ENCODE measurements at regions not wholly inside any gene's neighbourhood (a gene's known extent, or its start where the extent isn't known, plus 50 kb on each side); places are given as distances from the start of the nearest gene placed in this dataset.

DNA sequence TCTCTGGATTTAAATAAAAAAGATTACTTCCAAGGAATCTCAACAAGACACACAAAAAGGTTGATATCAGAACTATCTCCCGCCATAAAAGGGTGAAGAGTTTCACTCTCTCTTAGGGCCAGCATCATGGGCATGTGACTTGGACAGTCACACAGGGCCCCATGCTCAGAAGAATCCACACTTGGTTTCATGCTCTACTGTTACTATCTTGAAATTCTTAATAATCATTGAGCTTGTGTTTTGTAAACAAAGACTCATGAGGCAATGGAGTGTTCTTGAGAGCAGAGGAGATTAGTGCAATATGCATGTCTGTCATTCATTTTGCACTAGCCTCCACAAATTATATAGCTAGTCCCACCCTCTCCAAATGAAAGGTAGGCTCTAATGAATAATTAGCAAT lies 58.4 kb downstream of the HMHB1 start:
- Histone ChIP-seq H3K36me3 (ENCODE audit: insufficient read depth, low read length) (no peaks in the 10 kb centered on the region), H3K27me3 (ENCODE audit: insufficient read depth, low read length) (no peaks in the 10 kb centered on the region), H3K9ac (ENCODE audit: low read depth, low read length) (no peak overlapping the region), H3K4me1 (ENCODE audit: insufficient read depth, low read length) (peaks cover 39% of the 10 kb centered on the region), H3K4me3 (ENCODE audit: low read length) (no peak overlapping the region), H3K27ac (ENCODE audit: low read depth, low read length) (no peak overlapping the region), H3K9me3 (ENCODE audit: insufficient read depth, low read depth, low read length) (no peaks in the 10 kb centered on the region)
- WGBS, result 100% methylated on average over 1 of the region's 1 CpG

DNA sequence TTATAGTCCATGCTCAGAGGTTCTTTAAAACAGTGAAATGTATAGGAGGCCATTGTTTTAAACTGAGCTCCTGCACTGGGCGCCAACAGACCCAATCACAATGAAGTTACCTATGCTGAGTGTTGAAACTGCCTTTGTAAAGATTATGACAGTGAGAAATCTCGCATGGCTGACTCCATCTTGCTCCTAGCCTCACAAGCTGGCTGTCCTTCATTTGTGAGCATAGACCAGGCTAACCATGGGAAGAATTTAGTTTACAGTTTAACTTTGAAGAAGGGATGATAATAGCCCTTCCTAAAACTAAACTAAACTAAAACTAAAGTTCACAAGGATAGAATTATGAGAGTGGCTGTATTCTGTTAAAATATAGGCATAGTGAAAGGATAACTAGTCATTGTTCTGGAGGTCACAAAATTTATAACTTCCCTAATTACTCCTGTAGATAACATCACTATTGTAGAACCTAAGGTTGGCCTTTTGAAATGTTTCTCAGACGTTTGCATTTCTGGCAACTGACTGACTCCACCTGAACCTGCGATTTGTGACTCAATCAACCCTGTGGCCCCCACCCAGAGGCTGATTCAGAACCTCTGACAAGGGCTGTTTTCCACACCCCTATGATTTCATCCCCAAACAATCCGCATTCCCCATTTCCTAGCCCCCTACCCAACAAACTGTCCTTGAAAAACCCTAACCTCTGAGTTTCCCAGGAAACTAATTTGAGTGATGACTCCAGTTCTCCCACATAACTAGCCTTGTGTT lies 59.1 kb downstream of the HMHB1 start:
- no peaks in the 10 kb centered on the region for H3K27me3 ChIP-seq (ENCODE audit: insufficient read depth, low read length)
- H3K4me1 ChIP-seq (ENCODE audit: insufficient read depth, low read length), result peaks cover 34% of the 10 kb centered on the region
- peak overlapping the region; percentile 40 for H3K9ac ChIP-seq (ENCODE audit: low read depth, low read length)
- H3K27ac ChIP-seq (ENCODE audit: low read depth, low read length), result peak overlapping the region; percentile 87
- 66% methylated on average over 5 of the region's 5 CpGs for WGBS
- no peaks in the 10 kb centered on the region for H3K9me3 ChIP-seq (ENCODE audit: insufficient read depth, low read depth, low read length)
- H3K36me3 ChIP-seq (ENCODE audit: insufficient read depth, low read length), result no peaks in the 10 kb centered on the region
- peak overlapping the region; percentile 13; the same call in 1 of the 2 replicates for H3K4me3 ChIP-seq (ENCODE audit: low read length)

DNA sequence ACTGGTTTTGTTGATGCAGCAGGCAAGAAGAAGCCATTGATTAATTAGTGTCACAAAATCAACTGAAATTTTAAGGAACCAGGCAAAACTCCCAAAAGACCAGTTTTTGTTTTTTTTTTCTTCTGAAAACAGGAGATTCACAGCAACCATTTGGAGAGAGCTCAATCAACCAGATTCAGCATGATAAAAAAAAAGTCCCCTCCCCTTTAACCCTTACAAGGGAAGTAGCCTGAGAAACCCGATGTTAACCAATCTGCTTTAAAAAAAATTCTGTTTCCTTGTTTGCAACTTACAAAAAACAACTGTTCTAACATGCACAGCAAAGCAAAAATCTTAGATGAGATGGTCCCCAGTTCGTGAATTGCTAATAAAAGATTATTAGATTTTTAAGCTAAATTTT lies 59.7 kb downstream of the HMHB1 start:
- WGBS, result 29% methylated on average over 2 of the region's 2 CpGs
- H3K9ac ChIP-seq (ENCODE audit: low read depth, low read length), result peak overlapping the region; percentile 40
- H3K36me3 ChIP-seq (ENCODE audit: insufficient read depth, low read length), result no peaks in the 10 kb centered on the region
- no peaks in the 10 kb centered on the region for H3K27me3 ChIP-seq (ENCODE audit: insufficient read depth, low read length)
- peak overlapping the region; percentile 13; the same call in 1 of the 2 replicates for H3K4me3 ChIP-seq (ENCODE audit: low read length)
- peaks cover 34% of the 10 kb centered on the region for H3K4me1 ChIP-seq (ENCODE audit: insufficient read depth, low read length)
- no peaks in the 10 kb centered on the region for H3K9me3 ChIP-seq (ENCODE audit: insufficient read depth, low read depth, low read length)
- peak overlapping the region; percentile 87 for H3K27ac ChIP-seq (ENCODE audit: low read depth, low read length)

DNA sequence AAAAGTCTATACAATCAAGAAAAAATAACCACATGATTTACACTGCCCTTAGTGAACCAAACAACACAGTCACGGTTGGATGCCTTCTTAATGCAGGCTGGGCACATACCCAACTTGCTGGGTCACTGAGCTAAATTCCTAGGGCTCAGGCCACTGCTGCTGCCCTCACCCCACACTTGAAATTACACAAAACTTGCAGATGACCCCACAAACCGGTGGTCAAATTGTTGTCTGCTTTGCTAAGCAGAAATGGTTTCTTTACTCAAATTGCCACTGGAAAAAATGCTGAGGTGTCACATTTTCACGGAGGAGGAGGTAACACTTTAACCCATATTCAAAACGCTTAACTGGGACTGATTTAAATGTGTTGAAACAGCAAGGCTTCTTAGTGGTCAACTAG lies 62.4 kb downstream of the HMHB1 start:
- Histone ChIP-seq H3K9ac (ENCODE audit: low read depth, low read length) (no peak overlapping the region), H3K36me3 (ENCODE audit: insufficient read depth, low read length) (no peaks in the 10 kb centered on the region), H3K27me3 (ENCODE audit: insufficient read depth, low read length) (no peaks in the 10 kb centered on the region), H3K4me3 (ENCODE audit: low read length) (no peak overlapping the region), H3K27ac (ENCODE audit: low read depth, low read length) (no peak overlapping the region), H3K9me3 (ENCODE audit: insufficient read depth, low read depth, low read length) (no peaks in the 10 kb centered on the region), H3K4me1 (ENCODE audit: insufficient read depth, low read length) (peaks cover 35% of the 10 kb centered on the region)
- 86% methylated on average over 4 of the region's 4 CpGs for WGBS

DNA sequence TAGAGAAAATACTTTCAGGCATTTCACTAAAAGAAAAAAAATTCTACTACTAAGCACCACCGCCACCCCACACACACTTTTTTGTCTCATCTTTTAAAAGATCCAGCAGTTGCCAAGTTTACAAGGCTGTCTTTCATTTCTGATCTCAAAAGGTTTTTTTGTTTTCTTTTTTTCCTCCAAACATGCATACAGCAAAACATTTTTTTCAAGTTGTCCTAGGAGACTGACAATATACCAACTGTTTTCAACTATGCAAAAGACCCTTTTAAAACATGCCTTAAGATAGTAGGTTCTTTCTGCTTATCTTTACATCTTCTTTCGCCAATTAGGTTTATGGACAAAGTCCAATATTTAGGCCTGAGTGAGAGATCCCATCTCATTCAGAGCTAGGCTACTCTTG lies 65.2 kb downstream of the HMHB1 start:
- Histone ChIP-seq H3K4me3 (ENCODE audit: low read length) (no peak overlapping the region), H3K36me3 (ENCODE audit: insufficient read depth, low read length) (no peaks in the 10 kb centered on the region), H3K4me1 (ENCODE audit: insufficient read depth, low read length) (peaks cover 26% of the 10 kb centered on the region), H3K27me3 (ENCODE audit: insufficient read depth, low read length) (no peaks in the 10 kb centered on the region), H3K9me3 (ENCODE audit: insufficient read depth, low read depth, low read length) (no peaks in the 10 kb centered on the region), H3K27ac (ENCODE audit: low read depth, low read length) (no peak overlapping the region), H3K9ac (ENCODE audit: low read depth, low read length) (no peak overlapping the region)
- 91% methylated on average over 2 of the region's 2 CpGs for WGBS

DNA sequence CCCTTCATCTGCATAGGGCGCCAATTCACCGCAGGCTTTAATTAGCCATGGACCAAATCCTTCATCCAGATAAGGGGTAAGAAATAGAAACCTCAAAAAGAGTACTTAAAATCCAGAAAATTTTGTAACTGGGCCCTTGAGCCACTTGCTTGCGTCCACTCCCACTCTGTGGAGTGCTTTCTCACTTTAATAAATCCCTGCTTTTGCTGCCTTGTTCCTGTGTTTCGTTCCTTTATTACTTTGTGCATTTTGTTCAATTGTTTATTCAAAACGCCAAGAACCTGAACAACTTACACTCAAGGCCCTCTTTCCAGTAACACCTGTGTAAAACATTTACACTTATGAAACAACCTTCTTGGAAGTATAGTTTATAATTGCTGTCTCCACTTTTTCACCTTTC lies 66.5 kb downstream of the HMHB1 start:
- H3K9ac ChIP-seq (ENCODE audit: low read depth, low read length), result no peak overlapping the region
- H3K4me1 ChIP-seq (ENCODE audit: insufficient read depth, low read length), result peaks cover 17% of the 10 kb centered on the region
- no peaks in the 10 kb centered on the region for H3K9me3 ChIP-seq (ENCODE audit: insufficient read depth, low read depth, low read length)
- no peaks in the 10 kb centered on the region for H3K36me3 ChIP-seq (ENCODE audit: insufficient read depth, low read length)
- no peaks in the 10 kb centered on the region for H3K27me3 ChIP-seq (ENCODE audit: insufficient read depth, low read length)
- H3K27ac ChIP-seq (ENCODE audit: low read depth, low read length), result no peak overlapping the region
- WGBS, result 89% methylated on average over 5 of the region's 5 CpGs
- no peak overlapping the region for H3K4me3 ChIP-seq (ENCODE audit: low read length)

DNA sequence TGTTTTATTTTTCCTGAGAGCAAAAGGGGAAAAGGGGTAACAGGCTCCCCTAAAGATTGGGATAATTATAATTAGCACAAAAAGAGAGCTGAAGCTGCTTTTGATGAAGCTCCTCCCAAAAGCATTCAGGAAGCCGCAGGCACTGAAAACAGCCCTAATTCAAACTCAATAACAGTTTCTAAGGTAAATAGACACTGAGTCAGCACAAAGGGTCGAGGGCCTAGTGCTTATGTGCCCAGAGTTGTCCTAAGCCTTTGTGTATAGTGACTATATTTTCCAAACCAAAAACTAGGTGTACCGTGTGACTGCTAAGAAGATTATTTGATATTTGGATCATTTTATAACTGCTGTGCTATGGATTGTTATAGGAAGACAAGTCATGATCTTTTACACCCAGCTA lies 67.7 kb downstream of the HMHB1 start:
- WGBS, result 54% methylated on average over 3 of the region's 3 CpGs
- H3K9me3 ChIP-seq (ENCODE audit: insufficient read depth, low read depth, low read length), result no peaks in the 10 kb centered on the region
- no peak overlapping the region for H3K9ac ChIP-seq (ENCODE audit: low read depth, low read length)
- no peak overlapping the region for H3K27ac ChIP-seq (ENCODE audit: low read depth, low read length)
- H3K4me1 ChIP-seq (ENCODE audit: insufficient read depth, low read length), result peaks cover 12% of the 10 kb centered on the region
- no peaks in the 10 kb centered on the region for H3K27me3 ChIP-seq (ENCODE audit: insufficient read depth, low read length)
- H3K4me3 ChIP-seq (ENCODE audit: low read length), result no peak overlapping the region
- no peaks in the 10 kb centered on the region for H3K36me3 ChIP-seq (ENCODE audit: insufficient read depth, low read length)

DNA sequence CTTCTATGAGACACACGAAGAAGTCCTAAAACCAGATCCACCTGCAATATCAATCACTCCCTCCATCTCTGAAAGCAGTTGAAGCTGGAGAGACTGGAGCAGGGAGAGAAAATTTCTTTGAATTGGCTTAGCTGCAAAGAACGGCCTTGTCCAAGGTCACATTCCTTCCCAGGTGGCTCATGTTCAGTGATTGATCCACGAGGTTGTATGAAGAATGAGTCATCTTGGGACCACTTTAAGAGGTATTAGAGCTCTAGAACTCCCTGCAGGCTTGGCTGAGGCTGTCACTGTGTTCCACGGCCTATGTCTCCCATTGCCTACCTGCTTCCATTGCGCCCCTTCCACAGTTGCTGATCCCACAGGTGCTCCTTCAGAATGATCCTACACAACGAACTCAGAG lies 68.2 kb downstream of the HMHB1 start:
- Histone ChIP-seq H3K27ac (ENCODE audit: low read depth, low read length) (no peak overlapping the region), H3K4me1 (ENCODE audit: insufficient read depth, low read length) (peaks cover 12% of the 10 kb centered on the region), H3K27me3 (ENCODE audit: insufficient read depth, low read length) (no peaks in the 10 kb centered on the region), H3K9me3 (ENCODE audit: insufficient read depth, low read depth, low read length) (no peaks in the 10 kb centered on the region), H3K4me3 (ENCODE audit: low read length) (no peak overlapping the region), H3K36me3 (ENCODE audit: insufficient read depth, low read length) (no peaks in the 10 kb centered on the region), H3K9ac (ENCODE audit: low read depth, low read length) (no peak overlapping the region)
- 76% methylated on average over 5 of the region's 6 CpGs for WGBS

DNA sequence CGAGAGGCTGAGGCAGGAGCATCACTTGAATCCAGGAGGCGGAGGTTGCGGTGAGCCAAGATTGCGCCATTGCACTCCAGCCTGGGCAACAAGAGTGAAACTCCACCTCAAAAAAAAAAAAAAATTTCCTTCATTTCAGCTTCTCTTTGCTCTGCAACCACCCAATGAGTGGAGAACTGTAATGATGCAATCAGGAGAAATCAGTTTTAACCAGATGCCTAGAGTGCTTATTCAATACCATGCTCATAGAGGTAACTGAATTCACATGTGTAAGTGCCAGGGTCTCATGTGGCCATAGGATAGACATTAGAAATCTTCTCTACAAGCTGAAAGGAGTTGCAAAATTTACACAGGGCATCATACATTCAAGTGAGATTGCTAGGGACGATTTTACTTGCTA lies 70.6 kb downstream of the HMHB1 start:
- Histone ChIP-seq H3K9ac (ENCODE audit: low read depth, low read length) (no peak overlapping the region), H3K4me3 (ENCODE audit: low read length) (no peak overlapping the region), H3K27me3 (ENCODE audit: insufficient read depth, low read length) (no peaks in the 10 kb centered on the region), H3K9me3 (ENCODE audit: insufficient read depth, low read depth, low read length) (no peaks in the 10 kb centered on the region), H3K36me3 (ENCODE audit: insufficient read depth, low read length) (no peaks in the 10 kb centered on the region), H3K4me1 (ENCODE audit: insufficient read depth, low read length) (peaks cover 16% of the 10 kb centered on the region), H3K27ac (ENCODE audit: low read depth, low read length) (no peak overlapping the region)
- WGBS, result 95% methylated on average over 5 of the region's 5 CpGs

DNA sequence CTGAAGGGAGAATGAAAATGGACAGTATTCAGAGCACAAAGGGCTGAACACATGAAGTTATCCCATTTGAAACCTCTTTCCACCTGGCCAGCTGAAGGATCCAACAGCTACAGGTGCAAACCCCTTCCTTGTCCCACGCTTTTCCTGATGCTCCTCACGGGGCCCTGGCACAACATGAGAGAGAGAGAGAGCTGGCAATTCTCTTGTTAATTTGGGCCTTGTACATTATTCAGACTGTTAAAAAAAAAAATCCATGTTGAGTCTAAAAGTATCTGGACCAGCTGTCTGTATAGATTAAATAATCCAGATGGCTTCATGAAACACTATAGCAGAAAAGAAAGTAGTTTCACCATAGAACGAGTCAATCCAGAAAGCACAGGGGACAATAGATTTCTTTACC lies 74.1 kb downstream of the HMHB1 start:
- WGBS, result 100% methylated on average over 3 of the region's 3 CpGs
- no peak overlapping the region for H3K4me3 ChIP-seq (ENCODE audit: low read length)
- no peaks in the 10 kb centered on the region for H3K9me3 ChIP-seq (ENCODE audit: insufficient read depth, low read depth, low read length)
- no peaks in the 10 kb centered on the region for H3K27me3 ChIP-seq (ENCODE audit: insufficient read depth, low read length)
- H3K36me3 ChIP-seq (ENCODE audit: insufficient read depth, low read length), result no peaks in the 10 kb centered on the region
- H3K27ac ChIP-seq (ENCODE audit: low read depth, low read length), result no peak overlapping the region
- H3K9ac ChIP-seq (ENCODE audit: low read depth, low read length), result no peak overlapping the region
- H3K4me1 ChIP-seq (ENCODE audit: insufficient read depth, low read length), result peaks cover 13% of the 10 kb centered on the region; the same call in 1 of the 2 replicates

DNA sequence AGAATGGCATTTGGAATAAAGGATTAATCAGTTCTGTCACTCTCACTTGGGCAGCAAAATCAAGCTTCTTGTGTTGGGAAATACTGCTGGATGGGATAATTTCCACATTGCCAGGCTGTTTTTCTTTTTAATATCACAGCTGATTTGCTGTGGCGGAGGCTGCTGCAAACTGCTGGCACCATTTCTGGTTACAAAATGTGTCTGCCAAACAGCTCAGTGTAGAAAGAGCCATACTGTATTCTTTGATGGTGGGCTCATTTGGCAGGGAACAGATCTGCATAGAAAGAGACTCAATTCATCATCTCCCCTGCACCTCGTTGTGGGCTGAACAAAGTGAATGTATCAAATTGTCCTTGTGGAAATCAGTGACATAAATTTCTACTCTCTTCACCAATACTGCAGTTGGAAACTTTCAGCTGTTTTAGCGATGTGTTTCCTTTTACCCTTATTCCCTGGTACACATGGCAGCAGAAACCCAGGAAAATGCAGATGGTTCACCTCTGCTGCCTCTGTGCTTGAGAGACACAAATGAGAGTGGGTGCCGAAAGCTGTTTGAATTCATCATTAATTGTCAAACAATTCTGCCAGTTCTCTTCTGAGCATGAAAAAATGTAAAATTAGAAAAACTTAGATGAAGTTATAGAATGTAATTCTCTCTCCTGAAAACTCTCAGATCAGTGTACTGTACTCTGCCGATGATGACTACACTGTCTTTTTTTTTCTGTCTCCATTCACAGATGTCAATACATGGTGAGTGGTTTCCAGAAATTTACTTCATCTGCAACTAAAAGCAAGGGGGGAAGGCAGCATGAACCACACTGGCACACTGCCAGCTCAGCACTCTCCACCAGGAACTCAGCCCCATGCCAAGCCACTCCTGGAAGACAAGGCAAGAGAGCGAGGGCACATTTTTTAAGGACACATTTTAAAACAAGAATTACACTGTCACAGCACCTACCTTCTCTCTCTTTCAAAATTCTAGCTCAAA lies 75.0 kb downstream of the HMHB1 start:
- Histone ChIP-seq H3K4me3 (ENCODE audit: low read length) (no peak overlapping the region), H3K4me1 (ENCODE audit: insufficient read depth, low read length) (peaks cover 13% of the 10 kb centered on the region; the same call in 1 of the 2 replicates), H3K27me3 (ENCODE audit: insufficient read depth, low read length) (no peaks in the 10 kb centered on the region), H3K9ac (ENCODE audit: low read depth, low read length) (no peak overlapping the region), H3K27ac (ENCODE audit: low read depth, low read length) (no peak overlapping the region), H3K36me3 (ENCODE audit: insufficient read depth, low read length) (no peaks in the 10 kb centered on the region), H3K9me3 (ENCODE audit: insufficient read depth, low read depth, low read length) (no peaks in the 10 kb centered on the region)
- WGBS, result 89% methylated on average over 6 of the region's 6 CpGs

All from HUES64 (cell line).